SK-N-SH treated with all-trans-retinoic acid at 6 μM for 48 hours (cell line): ENCODE measurements at regions not wholly inside any gene's neighbourhood (a gene's known extent, or its start where the extent isn't known, plus 50 kb on each side); places are given as distances from the start of the nearest gene placed in this dataset.

ENCODE experiments used
- ARNTL ChIP-seq: fragments of 450-650 bp; formaldehyde crosslinking; IDR thresholded peaks from 2 replicates; pipeline ENCODE4 v1.5.0; 2020; ENCODE audit warnings: low read depth, mild to moderate bottlenecking, moderate library complexity, borderline replicate concordance
- CSDC2 ChIP-seq: fragments of 250-450 bp; sonication (Bioruptor Pico); IDR thresholded peaks from 2 replicates; pipeline ENCODE4 v1.5.0; 2020; ENCODE audit warnings: mild to moderate bottlenecking, moderate library complexity
- GLIS3 ChIP-seq: fragments of 250-450 bp; sonication (Bioruptor Pico); IDR thresholded peaks from 2 replicates; pipeline ENCODE4 v1.5.0; 2020; ENCODE audit warnings: mild to moderate bottlenecking, moderate library complexity
- ISL1 ChIP-seq: fragments of 250-450 bp; sonication (Bioruptor Pico); IDR thresholded peaks from 2 replicates; pipeline ENCODE4 v2.1.2; 2022; ENCODE audit warnings: mild to moderate bottlenecking, moderate library complexity
- PATZ1 ChIP-seq: fragments of 250-450 bp; sonication (Bioruptor Pico); IDR thresholded peaks from 2 replicates; pipeline ENCODE4 v1.8.0; 2020; ENCODE audit warnings: mild to moderate bottlenecking, moderate library complexity, borderline replicate concordance
- TCF4 ChIP-seq: fragments of 250-450 bp; sonication (Bioruptor Pico); IDR thresholded peaks from 2 replicates; pipeline ENCODE4 v1.8.0; 2021; ENCODE audit warnings: mild to moderate bottlenecking, moderate library complexity, borderline replicate concordance
- TSHZ2 ChIP-seq: fragments of 250-450 bp; sonication (Bioruptor Pico); IDR thresholded peaks from 2 replicates; pipeline ENCODE4 v1.5.0; 2020; ENCODE audit warnings: mild to moderate bottlenecking, moderate library complexity
- ZFP3 ChIP-seq: fragments of 250-450 bp; sonication (Bioruptor Pico); IDR thresholded peaks from 2 replicates; pipeline ENCODE4 v1.5.0; 2020; ENCODE audit warnings: mild to moderate bottlenecking, moderate library complexity
- ZNF565 ChIP-seq: fragments of 450-650 bp; formaldehyde crosslinking; conservative IDR thresholded peaks from 2 replicates; pipeline ENCODE4 v1.5.0; 2020; ENCODE audit warnings: low read depth, mild to moderate bottlenecking, moderate library complexity
- ZNF70 ChIP-seq: fragments of 450-650 bp; formaldehyde crosslinking; IDR thresholded peaks from 2 replicates; pipeline ENCODE4 v1.5.0; 2020; ENCODE audit warnings: mild to moderate bottlenecking, moderate library complexity
- TF ChIP-seq, protein P1 (sequence below): fragments of 250-450 bp; sonication (Bioruptor Pico); IDR thresholded peaks from 2 replicates; pipeline ENCODE4 v1.5.1; 2021; ENCODE audit warnings: mild to moderate bottlenecking, moderate library complexity
- TF ChIP-seq, protein P2 (sequence below): fragments of 250-450 bp; sonication (Bioruptor Pico); IDR thresholded peaks from 2 replicates; pipeline ENCODE4 v1.5.1; 2020; ENCODE audit warnings: low read depth, mild to moderate bottlenecking, moderate library complexity

DNA sequence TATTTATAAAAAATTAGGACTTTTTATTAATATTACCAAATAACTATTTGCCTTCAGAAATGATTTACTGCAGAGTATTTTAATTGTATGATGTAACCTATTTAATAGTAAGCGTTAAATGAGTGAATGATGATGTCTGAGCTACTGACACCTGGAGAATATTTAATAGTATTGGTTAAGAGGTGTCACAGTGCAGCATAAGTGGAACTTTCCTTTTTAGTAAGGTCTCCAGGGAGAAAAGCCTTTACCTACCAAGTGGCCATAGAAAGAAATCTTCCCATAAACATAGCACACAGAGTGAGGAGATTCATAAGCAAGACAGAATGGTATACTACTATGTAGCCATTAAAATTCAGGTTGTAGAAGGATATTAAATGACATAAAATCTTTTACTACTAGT is 441.7 kb downstream of the TBL1XR1 start:
- TF ChIP-seq TSHZ2 (CRISPR knock-in tag), result no peak
- TF ChIP-seq, protein P1, sequence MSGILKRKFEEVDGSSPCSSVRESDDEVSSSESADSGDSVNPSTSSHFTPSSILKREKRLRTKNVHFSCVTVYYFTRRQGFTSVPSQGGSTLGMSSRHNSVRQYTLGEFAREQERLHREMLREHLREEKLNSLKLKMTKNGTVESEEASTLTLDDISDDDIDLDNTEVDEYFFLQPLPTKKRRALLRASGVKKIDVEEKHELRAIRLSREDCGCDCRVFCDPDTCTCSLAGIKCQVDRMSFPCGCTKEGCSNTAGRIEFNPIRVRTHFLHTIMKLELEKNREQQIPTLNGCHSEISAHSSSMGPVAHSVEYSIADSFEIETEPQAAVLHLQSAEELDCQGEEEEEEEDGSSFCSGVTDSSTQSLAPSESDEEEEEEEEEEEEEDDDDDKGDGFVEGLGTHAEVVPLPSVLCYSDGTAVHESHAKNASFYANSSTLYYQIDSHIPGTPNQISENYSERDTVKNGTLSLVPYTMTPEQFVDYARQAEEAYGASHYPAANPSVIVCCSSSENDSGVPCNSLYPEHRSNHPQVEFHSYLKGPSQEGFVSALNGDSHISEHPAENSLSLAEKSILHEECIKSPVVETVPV, result no peak
- no peak for TF ChIP-seq PATZ1
- TF ChIP-seq CSDC2 (CRISPR knock-in tag), result no peak
- no peak for TF ChIP-seq ZFP3 (CRISPR knock-in tag)
- no peak for TF ChIP-seq GLIS3
- TF ChIP-seq, protein P2, sequence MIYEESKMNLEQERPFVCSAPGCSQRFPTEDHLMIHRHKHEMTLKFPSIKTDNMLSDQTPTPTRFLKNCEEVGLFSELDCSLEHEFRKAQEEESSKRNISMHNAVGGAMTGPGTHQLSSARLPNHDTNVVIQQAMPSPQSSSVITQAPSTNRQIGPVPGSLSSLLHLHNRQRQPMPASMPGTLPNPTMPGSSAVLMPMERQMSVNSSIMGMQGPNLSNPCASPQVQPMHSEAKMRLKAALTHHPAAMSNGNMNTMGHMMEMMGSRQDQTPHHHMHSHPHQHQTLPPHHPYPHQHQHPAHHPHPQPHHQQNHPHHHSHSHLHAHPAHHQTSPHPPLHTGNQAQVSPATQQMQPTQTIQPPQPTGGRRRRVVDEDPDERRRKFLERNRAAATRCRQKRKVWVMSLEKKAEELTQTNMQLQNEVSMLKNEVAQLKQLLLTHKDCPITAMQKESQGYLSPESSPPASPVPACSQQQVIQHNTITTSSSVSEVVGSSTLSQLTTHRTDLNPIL (CRISPR knock-in tag), result no peak
- TF ChIP-seq ISL1, result no peak
- no peak for TF ChIP-seq ZNF70 (CRISPR knock-in tag)
- TF ChIP-seq ZNF565 (CRISPR knock-in tag), result no peak
- TF ChIP-seq ARNTL (CRISPR knock-in tag), result no peak
- TF ChIP-seq TCF4 (CRISPR knock-in tag), result no peak
